Stimulated activated CD4-positive, alpha-beta T cell treated with anti-CD3 and anti-CD28 coated beads, Interleukin-15, amount 100 ng/mL, for 1 hour (primary cell): ENCODE measurements at regions not wholly inside any gene's neighbourhood (a gene's known extent, or its start where the extent isn't known, plus 50 kb on each side); places are given as distances from the start of the nearest gene placed in this dataset.
"Not testable (repeated sequence)": the region's sequence is repeated elsewhere in the genome, so short reads cannot be mapped to it uniquely, and the experiment has no call there.

ENCODE experiments used
- DNase-seq, 2 donors: peaks; one replicate each; pipeline ENCODE4 v3.0.0-alpha.2; 2020; ENCODE audit warnings: low read depth in 1 of 2, low spot score in 1 of 2

DNA sequence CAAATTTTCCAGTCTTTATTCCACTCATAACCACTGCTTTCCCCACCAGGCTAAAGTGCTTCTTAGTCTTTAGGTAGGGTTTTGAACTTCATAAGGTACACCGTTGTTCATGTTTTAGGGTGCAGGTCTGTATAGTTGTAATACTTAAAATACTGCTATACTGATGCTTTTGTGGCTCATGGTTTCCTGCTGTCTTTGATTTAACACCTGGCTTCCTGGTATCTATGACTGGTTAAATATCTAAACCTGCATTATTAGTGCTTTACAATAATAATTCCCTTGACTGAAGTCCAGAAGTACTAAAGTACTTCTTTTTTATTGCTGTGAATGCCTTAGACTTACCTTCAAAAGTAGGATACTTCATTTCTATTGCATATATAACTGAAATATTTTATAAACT lies 384.7 kb downstream of the SRGAP2C start:
- DNase-seq: no peak

DNA sequence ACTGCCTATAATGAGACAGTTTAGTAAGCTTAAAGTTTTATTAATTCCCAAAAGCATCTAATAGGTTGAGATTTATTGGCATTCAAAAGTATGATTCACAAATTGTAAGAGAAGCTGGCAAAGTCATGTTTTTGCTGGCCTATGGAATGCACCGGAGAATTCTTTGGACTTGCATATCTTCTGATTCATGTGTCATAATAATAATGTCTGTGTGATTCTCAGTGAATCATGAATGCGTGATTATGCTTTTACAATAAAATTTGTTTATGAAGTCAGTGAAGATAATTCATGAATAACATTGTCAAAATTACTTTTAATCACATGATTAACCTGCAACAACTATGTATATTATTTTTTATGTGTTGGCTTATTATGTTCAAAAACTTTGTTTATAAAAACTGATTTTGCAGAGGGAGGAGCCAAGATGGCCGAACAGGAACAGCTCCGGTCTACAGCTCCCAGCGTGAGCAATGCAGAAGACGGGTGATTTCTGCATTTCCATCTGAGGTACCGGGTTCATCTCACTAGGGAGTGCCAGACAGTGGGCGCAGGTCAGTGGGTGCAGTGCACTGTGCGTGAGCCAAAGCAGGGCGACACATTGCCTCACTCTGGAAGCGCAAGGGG lies 389.2 kb downstream of the SRGAP2C start:
- not testable (repeated sequence) for DNase-seq

DNA sequence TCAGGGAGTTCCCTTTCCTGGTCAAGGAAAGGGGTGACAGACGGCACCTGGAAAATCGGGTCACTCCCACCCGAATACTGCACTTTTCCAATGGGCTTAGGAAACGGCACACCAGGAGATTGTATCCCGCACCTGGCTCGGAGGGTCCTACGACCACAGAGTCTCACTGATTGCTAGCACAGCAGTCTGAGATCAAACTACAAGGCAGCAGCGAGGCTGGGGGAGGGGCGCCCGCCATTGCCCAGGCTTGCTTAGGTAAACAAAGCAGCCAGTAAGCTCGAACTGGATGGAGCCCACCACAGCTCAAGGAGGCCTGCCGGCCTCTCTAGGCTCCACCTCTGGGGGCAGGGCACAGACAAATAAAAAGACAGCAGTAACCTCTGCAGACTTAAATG lies 389.7 kb downstream of the SRGAP2C start:
- DNase-seq: not testable (repeated sequence)

DNA sequence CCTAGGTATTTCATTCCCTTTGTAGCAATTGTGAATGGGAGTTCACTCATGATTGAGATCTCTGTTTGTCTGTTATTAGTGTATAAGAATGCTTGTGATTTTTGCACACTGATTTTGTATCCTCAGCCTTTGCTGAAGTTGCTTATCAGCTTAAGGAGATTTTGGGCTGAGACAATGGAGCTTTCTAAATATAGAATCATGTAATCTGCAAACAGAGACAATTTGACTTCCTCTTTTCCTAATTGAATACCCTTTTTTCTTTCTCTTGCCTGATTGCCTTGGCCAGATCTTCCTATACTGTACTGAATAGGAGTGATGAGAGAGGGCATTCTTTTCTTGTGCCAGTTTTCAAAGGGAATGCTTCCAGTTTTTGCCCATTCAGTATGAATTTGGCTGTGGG lies 398.1 kb downstream of the SRGAP2C start:
- not testable (repeated sequence) for DNase-seq

DNA sequence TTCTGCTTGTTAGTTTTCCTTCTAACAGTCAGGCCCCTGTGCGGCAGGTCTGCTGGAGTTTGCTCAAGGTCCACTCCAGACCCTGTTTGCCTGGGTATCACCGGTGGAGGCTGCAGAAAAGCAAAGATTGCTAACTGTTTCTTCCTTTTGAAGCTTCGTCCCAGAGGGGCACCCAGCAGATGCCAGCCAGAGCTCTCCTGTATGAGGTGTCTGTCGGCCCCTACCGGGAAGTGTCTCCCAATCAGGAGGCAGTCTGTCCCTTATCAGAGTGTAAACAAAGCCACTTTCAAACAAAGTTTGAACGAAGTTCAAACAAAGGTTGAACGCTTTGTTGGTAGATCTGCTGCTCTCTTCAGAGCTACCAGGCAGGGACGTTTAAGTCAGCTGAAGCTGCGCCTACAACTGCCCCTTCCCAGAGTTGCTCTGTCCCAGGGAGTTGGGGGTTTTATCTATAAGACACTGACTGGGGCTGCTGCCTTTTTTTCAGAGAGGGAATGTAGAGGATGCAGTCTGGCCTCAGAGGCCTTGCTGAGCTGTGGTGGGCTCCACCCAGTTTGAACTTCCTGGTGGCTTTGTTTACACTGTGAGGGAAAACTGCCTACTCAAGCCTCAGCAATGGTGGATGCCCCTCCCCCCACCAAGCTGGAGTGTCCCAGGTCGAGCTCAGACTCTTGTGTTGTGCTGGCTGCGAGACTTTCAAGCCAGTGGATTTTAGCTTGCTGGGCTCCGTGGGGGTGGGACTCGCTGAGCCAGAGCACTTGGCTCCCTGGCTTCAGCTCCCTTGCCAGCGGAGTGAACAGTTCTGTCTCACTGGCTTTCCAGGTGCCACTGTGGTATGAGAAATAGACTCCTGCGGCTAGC lies 401.8 kb downstream of the SRGAP2C start:
- no peak for DNase-seq

DNA sequence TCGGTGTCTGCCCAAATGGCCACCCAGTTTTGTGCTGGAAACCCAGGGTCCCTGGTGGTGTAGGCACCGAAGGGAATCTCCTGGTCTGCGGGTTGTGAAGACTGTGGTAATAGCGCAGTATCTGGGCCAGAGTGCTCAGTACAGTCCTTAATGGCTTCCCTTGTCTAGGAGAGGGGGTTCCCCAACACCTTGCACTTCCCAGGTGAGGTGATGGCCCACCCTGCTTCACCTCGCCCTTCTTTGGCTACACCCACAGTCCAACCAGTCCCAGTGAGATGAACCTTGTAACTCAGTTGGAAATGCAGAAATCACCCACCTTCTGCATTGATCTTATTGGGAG lies 402.4 kb downstream of the SRGAP2C start:
- no peak for DNase-seq

DNA sequence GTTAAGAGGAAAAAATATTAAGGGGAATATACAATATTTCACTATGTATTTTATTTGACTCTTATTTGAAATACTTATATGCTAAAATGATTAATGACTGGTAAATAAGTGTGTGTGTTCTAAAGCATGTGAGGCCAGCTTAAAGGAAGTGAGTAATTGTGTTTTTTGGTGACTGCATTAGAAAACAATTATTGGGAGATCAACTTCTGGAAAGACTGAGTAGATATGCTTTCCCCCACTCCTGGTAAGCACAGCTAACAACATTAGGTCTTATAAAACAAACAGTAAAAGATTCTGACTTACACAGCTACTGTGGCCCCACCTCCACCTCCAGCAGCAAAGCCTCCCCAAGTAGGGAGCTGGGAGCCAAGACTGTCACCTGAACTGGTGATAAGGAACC lies 403.0 kb downstream of the SRGAP2C start:
- no peak for DNase-seq

DNA sequence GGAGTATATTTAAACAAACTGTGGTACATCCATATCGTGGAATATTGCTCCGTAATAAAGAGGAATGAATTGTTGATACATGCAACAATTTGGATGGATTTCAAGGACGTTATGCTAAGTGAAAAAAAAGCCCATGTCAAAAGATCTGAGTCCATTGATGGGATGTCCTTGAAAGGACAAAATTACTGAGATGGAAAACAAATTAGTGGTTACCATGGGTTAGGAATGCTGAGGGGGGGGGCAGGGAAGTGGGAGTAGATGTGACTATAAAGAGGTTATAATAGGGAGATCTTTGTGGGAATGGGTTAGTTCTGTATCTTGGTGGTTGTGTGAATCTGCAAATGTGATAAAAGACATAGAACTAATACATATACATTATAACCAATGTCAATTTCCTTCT lies 409.3 kb downstream of the SRGAP2C start:
- no peak for DNase-seq

DNA sequence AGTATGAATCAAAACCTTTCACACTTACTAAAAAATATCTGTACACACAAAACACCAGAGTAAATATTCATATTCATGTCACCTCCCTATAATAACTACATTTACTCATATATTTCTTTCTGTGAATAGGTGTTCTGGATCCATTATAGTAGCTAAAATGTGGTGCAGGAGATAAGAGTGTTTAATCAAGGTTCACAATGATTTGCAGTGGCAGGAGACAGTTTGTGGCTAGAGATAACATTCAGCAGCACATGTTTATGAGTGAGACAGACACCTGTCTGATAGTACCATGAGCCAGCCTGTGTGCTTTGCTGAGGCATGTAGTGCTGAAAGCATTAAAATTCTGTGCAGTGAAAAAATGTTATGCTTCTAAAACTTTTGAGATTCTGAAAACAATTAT lies 410.3 kb downstream of the SRGAP2C start:
- DNase-seq: no peak

DNA sequence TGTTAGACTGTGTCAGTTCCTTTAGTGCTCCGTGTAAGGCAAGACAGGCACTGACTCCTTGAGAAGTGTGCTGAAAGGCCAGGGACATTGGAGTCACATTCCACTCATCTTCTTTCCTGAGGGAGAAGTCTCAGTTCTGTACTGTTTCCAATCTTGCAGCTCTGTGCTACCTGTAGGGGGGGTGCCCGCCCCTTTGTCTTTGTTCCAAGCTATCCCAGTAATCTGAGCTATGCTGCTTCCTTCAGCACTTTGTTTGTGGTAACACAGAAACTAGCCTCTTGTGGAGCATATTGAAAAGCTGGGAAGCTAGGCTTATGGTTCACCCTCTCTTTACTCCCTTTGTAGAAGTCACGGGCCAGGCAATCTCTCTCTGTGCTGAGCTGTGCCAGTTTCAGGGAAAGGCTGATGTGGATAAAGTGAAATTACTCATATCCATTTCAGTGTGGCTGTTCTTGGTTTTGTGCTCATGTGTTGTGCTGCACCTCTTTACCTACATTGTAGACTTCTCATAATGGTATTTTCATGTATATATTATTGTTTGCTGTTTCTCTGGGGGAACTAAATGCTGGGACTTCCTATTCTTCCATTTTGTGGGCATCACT lies 420.2 kb downstream of the SRGAP2C start:
- not testable (repeated sequence) for DNase-seq

DNA sequence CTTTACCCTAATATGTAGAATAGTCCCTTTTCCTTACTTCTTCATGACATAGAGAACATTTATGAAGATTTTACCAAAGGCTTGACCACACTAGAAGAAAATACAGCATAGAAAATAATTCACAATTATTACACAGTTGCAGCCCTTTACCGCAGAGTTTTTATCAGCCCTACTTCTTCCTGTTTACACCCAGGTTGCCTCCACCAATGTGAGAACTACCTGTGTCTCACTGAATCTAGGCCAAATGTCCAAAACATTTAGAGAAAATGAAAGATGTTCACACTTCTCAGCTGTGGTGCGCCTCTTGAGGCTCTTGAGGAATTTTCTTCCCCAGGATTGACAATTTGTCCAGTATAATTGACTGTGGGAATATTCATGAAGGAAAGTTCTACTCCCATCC lies 422.7 kb downstream of the SRGAP2C start:
- not testable (repeated sequence) for DNase-seq
